HCT116 (cell line): ENCODE measurements at regions not wholly inside any gene's neighbourhood (a gene's known extent, or its start where the extent isn't known, plus 50 kb on each side); places are given as distances from the start of the nearest gene placed in this dataset.

Experiments used
- ATF3 ChIP-seq: IDR thresholded peaks from 2 replicates; pipeline ENCODE4 v1.6.1; 2012
- CEBPB ChIP-seq: IDR thresholded peaks from 2 replicates; pipeline ENCODE4 v1.6.1; 2012; ENCODE audit warnings: low read depth
- CTCF ChIP-seq, 3 experiments: fragments of 200-600 bp in 1 of 3; sonication (generic) in 1 of 3; IDR thresholded peaks in 2 of 3; conservative IDR thresholded peaks in 1 of 3; 2 replicates each; pipeline ENCODE4 v1.5.1; 2012 to 2017; ENCODE audit warnings: low read depth in 2 of 3, low read length in 2 of 3, antibody characterized with exemption in 1 of 3, borderline replicate concordance in 1 of 3, control low read depth in 1 of 3, mild to moderate bottlenecking in 1 of 3, mixed read lengths in 1 of 3, mixed run types in 1 of 3, moderate library complexity in 1 of 3; ENCODE audit not compliant: insufficient read depth in 1 of 3
- EZH2 ChIP-seq: fragments of 200-600 bp; sonication (generic); IDR thresholded peaks from 2 replicates; pipeline ENCODE4 v1.6.1; 2017; ENCODE audit warnings: antibody characterized with exemption, mixed run types
- EZH2phosphoT487 ChIP-seq: fragments of 200-600 bp; IDR thresholded peaks from 2 replicates; pipeline ENCODE4 v1.6.1; 2018; ENCODE audit warnings: antibody characterized with exemption, borderline replicate concordance
- POLR2A ChIP-seq: IDR thresholded peaks from 2 replicates; pipeline ENCODE4 v1.7.0; 2011; ENCODE audit warnings: borderline replicate concordance; ENCODE audit not compliant: insufficient read depth, insufficient read length; ENCODE audit errors: extremely low read depth
- POLR2AphosphoS5 ChIP-seq: IDR thresholded peaks from 2 replicates; pipeline ENCODE4 v1.6.1; 2011; ENCODE audit warnings: mild to moderate bottlenecking, low read depth, low read length, moderate library complexity
- REST ChIP-seq: IDR thresholded peaks from 2 replicates; pipeline ENCODE4 v1.6.1; 2012; ENCODE audit warnings: low read depth
- SP1 ChIP-seq: IDR thresholded peaks from 2 replicates; pipeline ENCODE4 v1.6.1; 2012; ENCODE audit warnings: low read depth
- TCF7L2 ChIP-seq: IDR thresholded peaks from 2 replicates; pipeline ENCODE4 v1.7.0; 2011; ENCODE audit warnings: borderline replicate concordance, inconsistent platforms; ENCODE audit not compliant: insufficient read depth, insufficient read length; ENCODE audit errors: extremely low read depth
- YY1 ChIP-seq: IDR thresholded peaks from 2 replicates; pipeline ENCODE4 v1.6.1; 2011; ENCODE audit warnings: low read length, low read depth, moderate library complexity, mild to moderate bottlenecking; ENCODE audit not compliant: insufficient replicate concordance; ENCODE audit errors: extremely low read depth

- no peak for TF ChIP-seq YY1
- TF ChIP-seq CTCF (IDR thresholded peaks at IDR 0.05 in 2 of 3, conservative IDR thresholded peaks at IDR 0.05 in 1 of 3; ENCODE audit: borderline replicate concordance in 1 of 3, insufficient read depth in 1 of 3, low read depth in 2 of 3, low read length in 2 of 3): no peak
- no peak for TF ChIP-seq ATF3
- TF ChIP-seq SP1: no peak
- no peak for TF ChIP-seq TCF7L2
- no peak for TF ChIP-seq POLR2A
- TF ChIP-seq EZH2: no peak
- TF ChIP-seq EZH2phosphoT487: no peak
- no peak for TF ChIP-seq POLR2AphosphoS5
- TF ChIP-seq REST: no peak
- TF ChIP-seq CEBPB: no peak
These were observed 401.1 kb upstream of the RGMB start for GRCh38 chr5:98372351-98372750.
